PC-3 (cell line): ENCODE measurements at regions not wholly inside any gene's neighbourhood (a gene's known extent, or its start where the extent isn't known, plus 50 kb on each side); places are given as distances from the start of the nearest gene placed in this dataset.

Source experiments
- EZH2 ChIP-seq: fragments of 300-600 bp; sonication (generic); IDR thresholded peaks from one replicate; pipeline ENCODE4 v1.6.1; 2017; ENCODE audit warnings: antibody characterized with exemption, mild to moderate bottlenecking, low read length; ENCODE audit not compliant: unreplicated experiment
- EZH2phosphoT487 ChIP-seq: fragments of 300-600 bp; sonication (generic); IDR thresholded peaks from 2 replicates; pipeline ENCODE4 v1.6.1; 2018; ENCODE audit warnings: mild to moderate bottlenecking, antibody characterized with exemption, low read length, borderline replicate concordance
- TF ChIP-seq, protein P1 (sequence below): fragments of 300-600 bp; sonication (generic); conservative IDR thresholded peaks from 2 replicates; pipeline ENCODE4 v1.5.1; 2017; ENCODE audit warnings: antibody characterized with exemption, low read depth, mild to moderate bottlenecking, low read length

DNA sequence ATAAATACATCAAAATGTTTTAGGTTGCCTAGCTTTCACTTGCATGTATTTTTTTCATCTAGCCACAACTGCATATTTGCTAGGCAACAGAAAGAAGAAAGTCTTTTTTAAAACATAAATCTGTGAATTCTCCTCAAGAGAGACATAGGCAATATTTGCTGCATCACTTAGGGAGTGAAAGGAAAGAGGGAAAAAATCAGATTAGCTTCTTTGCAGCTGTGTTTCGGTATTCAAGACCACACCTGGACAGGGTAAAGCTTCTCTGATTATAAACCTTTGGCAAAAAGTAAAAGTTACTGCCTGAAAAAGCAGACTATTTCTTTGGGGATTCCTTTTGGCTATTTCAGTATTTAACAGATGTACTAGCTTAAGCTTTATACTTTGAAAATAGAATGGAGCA lies 280.9 kb upstream of the ZSWIM2 start:
- TF ChIP-seq, protein P1, sequence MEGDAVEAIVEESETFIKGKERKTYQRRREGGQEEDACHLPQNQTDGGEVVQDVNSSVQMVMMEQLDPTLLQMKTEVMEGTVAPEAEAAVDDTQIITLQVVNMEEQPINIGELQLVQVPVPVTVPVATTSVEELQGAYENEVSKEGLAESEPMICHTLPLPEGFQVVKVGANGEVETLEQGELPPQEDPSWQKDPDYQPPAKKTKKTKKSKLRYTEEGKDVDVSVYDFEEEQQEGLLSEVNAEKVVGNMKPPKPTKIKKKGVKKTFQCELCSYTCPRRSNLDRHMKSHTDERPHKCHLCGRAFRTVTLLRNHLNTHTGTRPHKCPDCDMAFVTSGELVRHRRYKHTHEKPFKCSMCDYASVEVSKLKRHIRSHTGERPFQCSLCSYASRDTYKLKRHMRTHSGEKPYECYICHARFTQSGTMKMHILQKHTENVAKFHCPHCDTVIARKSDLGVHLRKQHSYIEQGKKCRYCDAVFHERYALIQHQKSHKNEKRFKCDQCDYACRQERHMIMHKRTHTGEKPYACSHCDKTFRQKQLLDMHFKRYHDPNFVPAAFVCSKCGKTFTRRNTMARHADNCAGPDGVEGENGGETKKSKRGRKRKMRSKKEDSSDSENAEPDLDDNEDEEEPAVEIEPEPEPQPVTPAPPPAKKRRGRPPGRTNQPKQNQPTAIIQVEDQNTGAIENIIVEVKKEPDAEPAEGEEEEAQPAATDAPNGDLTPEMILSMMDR = no peak
- TF ChIP-seq EZH2 (no peak), EZH2phosphoT487 (no peak)
